HEK293 (cell line): ENCODE measurements at regions not wholly inside any gene's neighbourhood (a gene's known extent, or its start where the extent isn't known, plus 50 kb on each side); places are given as distances from the start of the nearest gene placed in this dataset.

Experiments
- KLF10 ChIP-seq: fragments of 450-650 bp; IDR thresholded peaks from 2 replicates; pipeline ENCODE4 v1.5.1; 2018; ENCODE audit warnings: missing biosample characterization, mild to moderate bottlenecking, missing genetic modification characterization
- PRDM1 ChIP-seq: fragments of 450-650 bp; formaldehyde crosslinking; IDR thresholded peaks from 2 replicates; pipeline ENCODE4; 2016; ENCODE audit warnings: missing biosample characterization, missing genetic modification characterization
- SALL2 ChIP-seq: fragments of 450-650 bp; formaldehyde crosslinking; IDR thresholded peaks from 2 replicates; pipeline ENCODE4 v1.5.0; 2017; ENCODE audit warnings: missing biosample characterization, mild to moderate bottlenecking, missing genetic modification characterization, borderline replicate concordance
- YY1 ChIP-seq: fragments of 450-650 bp; formaldehyde crosslinking; IDR thresholded peaks from 2 replicates; pipeline ENCODE4 v1.5.1; 2018; ENCODE audit warnings: missing biosample characterization, missing genetic modification characterization
- ZFP3 ChIP-seq: fragments of 450-650 bp; formaldehyde crosslinking; IDR thresholded peaks from 2 replicates; pipeline ENCODE4 v1.5.1; 2016; ENCODE audit warnings: low read depth, missing biosample characterization, missing genetic modification characterization
- ZFP37 ChIP-seq: fragments of 450-650 bp; formaldehyde crosslinking; IDR thresholded peaks from 2 replicates; pipeline ENCODE4 v1.5.1; 2016; ENCODE audit warnings: missing biosample characterization, missing genetic modification characterization
- ZNF132 ChIP-seq: fragments of 450-650 bp; formaldehyde crosslinking; IDR thresholded peaks from 2 replicates; pipeline ENCODE4 v1.5.1; 2017; ENCODE audit warnings: missing biosample characterization, missing genetic modification characterization, borderline replicate concordance
- ZNF354C ChIP-seq: fragments of 450-650 bp; formaldehyde crosslinking; IDR thresholded peaks from 2 replicates; pipeline ENCODE4 v1.5.1; 2016; ENCODE audit warnings: missing biosample characterization, missing genetic modification characterization, low read depth, borderline replicate concordance
- ZNF416 ChIP-seq: fragments of 450-650 bp; formaldehyde crosslinking; IDR thresholded peaks from 2 replicates; pipeline ENCODE4 v1.5.1; 2016; ENCODE audit warnings: missing biosample characterization, missing genetic modification characterization
- ZNF423 ChIP-seq: fragments of 450-650 bp; formaldehyde crosslinking; IDR thresholded peaks from 2 replicates; pipeline ENCODE4 v1.5.1; 2016; ENCODE audit warnings: missing biosample characterization, missing genetic modification characterization
- ZNF670 ChIP-seq: fragments of 450-650 bp; formaldehyde crosslinking; IDR thresholded peaks from 2 replicates; pipeline ENCODE4 v1.5.1; 2016; ENCODE audit warnings: missing biosample characterization, missing genetic modification characterization, low read depth
- TF ChIP-seq, protein P1 (sequence below): fragments of 450-650 bp; formaldehyde crosslinking; IDR thresholded peaks from 2 replicates; pipeline ENCODE4 v1.5.1; 2016; ENCODE audit warnings: missing biosample characterization, missing genetic modification characterization
- TF ChIP-seq, protein P2 (sequence below): fragments of 450-650 bp; formaldehyde crosslinking; IDR thresholded peaks from 2 replicates; pipeline ENCODE4 v1.5.1; 2016; ENCODE audit warnings: missing biosample characterization, missing genetic modification characterization
- TF ChIP-seq, protein P3 (sequence below): fragments of 450-650 bp; formaldehyde crosslinking; IDR thresholded peaks from 2 replicates; pipeline ENCODE4 v1.5.1; 2016; ENCODE audit warnings: missing biosample characterization, missing genetic modification characterization

DNA sequence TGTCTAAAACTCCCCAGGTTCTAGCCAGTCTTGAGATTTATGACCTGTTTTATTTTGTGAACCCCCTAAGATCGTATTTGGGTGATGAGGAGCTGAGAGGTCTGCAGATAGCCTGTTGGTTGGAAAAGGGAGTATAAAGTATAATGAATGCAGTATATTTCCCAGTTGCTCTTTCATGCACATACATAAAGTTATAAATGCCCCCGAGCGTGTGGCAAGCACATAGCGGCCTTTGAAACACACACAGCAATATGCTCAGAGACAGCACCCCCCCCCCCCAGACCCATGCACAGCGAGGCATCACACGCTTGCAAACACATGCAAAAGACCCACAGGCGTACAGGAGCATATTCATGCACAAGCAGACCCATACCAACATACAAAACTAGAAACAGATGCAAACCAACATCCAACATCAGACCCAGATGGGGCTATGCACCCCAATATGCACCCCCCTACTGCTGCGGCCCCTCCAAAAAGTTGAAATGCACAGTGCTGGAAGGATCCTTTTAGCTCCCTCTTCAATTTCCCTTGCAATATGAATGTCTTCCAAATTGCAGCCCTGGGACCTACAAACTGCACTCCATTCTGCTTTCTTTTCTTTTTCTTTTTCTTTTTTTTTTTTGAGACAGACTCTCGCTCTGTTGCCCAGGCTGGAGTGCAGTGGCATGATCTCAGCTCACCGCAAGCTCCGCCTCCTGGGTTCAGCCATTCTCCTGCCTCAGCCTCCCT is 82.2 kb upstream of the TBX3 start:
- TF ChIP-seq, protein P1, sequence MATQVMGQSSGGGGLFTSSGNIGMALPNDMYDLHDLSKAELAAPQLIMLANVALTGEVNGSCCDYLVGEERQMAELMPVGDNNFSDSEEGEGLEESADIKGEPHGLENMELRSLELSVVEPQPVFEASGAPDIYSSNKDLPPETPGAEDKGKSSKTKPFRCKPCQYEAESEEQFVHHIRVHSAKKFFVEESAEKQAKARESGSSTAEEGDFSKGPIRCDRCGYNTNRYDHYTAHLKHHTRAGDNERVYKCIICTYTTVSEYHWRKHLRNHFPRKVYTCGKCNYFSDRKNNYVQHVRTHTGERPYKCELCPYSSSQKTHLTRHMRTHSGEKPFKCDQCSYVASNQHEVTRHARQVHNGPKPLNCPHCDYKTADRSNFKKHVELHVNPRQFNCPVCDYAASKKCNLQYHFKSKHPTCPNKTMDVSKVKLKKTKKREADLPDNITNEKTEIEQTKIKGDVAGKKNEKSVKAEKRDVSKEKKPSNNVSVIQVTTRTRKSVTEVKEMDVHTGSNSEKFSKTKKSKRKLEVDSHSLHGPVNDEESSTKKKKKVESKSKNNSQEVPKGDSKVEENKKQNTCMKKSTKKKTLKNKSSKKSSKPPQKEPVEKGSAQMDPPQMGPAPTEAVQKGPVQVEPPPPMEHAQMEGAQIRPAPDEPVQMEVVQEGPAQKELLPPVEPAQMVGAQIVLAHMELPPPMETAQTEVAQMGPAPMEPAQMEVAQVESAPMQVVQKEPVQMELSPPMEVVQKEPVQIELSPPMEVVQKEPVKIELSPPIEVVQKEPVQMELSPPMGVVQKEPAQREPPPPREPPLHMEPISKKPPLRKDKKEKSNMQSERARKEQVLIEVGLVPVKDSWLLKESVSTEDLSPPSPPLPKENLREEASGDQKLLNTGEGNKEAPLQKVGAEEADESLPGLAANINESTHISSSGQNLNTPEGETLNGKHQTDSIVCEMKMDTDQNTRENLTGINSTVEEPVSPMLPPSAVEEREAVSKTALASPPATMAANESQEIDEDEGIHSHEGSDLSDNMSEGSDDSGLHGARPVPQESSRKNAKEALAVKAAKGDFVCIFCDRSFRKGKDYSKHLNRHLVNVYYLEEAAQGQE = no peak
- TF ChIP-seq ZNF132 (tag by site-specific recombination) (no peak), YY1 (no peak), ZNF354C (tag by site-specific recombination) (no peak), ZFP3 (no peak), KLF10 (tag by site-specific recombination) (no peak), ZNF416 (no peak), SALL2 (tag by site-specific recombination) (no peak), ZFP37 (tag by site-specific recombination) (no peak), ZNF670 (tag by site-specific recombination) (no peak), ZNF423 (tag by site-specific recombination) (no peak), PRDM1 (tag by site-specific recombination) (no peak)
- TF ChIP-seq, protein P2, sequence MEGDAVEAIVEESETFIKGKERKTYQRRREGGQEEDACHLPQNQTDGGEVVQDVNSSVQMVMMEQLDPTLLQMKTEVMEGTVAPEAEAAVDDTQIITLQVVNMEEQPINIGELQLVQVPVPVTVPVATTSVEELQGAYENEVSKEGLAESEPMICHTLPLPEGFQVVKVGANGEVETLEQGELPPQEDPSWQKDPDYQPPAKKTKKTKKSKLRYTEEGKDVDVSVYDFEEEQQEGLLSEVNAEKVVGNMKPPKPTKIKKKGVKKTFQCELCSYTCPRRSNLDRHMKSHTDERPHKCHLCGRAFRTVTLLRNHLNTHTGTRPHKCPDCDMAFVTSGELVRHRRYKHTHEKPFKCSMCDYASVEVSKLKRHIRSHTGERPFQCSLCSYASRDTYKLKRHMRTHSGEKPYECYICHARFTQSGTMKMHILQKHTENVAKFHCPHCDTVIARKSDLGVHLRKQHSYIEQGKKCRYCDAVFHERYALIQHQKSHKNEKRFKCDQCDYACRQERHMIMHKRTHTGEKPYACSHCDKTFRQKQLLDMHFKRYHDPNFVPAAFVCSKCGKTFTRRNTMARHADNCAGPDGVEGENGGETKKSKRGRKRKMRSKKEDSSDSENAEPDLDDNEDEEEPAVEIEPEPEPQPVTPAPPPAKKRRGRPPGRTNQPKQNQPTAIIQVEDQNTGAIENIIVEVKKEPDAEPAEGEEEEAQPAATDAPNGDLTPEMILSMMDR (tag by site-specific recombination) = no peak
- TF ChIP-seq, protein P3, sequence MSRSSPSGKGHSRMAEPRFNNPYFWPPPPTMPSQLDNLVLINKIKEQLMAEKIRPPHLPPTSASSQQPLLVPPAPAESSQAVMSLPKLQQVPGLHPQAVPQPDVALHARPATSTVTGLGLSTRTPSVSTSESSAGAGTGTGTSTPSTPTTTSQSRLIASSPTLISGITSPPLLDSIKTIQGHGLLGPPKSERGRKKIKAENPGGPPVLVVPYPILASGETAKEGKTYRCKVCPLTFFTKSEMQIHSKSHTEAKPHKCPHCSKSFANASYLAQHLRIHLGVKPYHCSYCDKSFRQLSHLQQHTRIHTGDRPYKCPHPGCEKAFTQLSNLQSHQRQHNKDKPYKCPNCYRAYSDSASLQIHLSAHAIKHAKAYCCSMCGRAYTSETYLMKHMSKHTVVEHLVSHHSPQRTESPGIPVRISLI = no peak
